ENCODE measurements at regions not wholly inside any gene's neighbourhood (a gene's known extent, or its start where the extent isn't known, plus 50 kb on each side); places are given as distances from the start of the nearest gene placed in this dataset.

- Histone ChIP-seq H2AFZ (ENCODE audit: low read length) (peak overlapping the region; percentile 10; the same call in 1 of the 2 replicates), H3K23me2 (ENCODE audit: low read depth, low read length) (peaks cover 2% of the 10 kb centered on the region; the same call in 1 of the 2 replicates), H2BK12ac (ENCODE audit: low read depth, low read length) (no peak overlapping the region), H3K36me3 (ENCODE audit: control insufficient read depth in 2 of 4, insufficient read depth in 4 of 4, low read length in 3 of 4) (no peaks in the 10 kb centered on the region), H3K4me2 (ENCODE audit: insufficient read depth in 1 of 2, low read depth in 2 of 2, low read length in 2 of 2) (no peak overlapping the region), H4K8ac (ENCODE audit: extremely low read depth, insufficient read depth, low read length) (no peak overlapping the region), H4K20me1 (replicated peaks in 1 of 2; ENCODE audit: control insufficient read depth in 1 of 2, insufficient read depth in 2 of 2, low read length in 2 of 2) (no peaks in the 10 kb centered on the region), H3K27me3 (replicated peaks in 1 of 4; ENCODE audit: control insufficient read depth in 3 of 4, extremely low read depth in 1 of 4, insufficient read depth in 3 of 4, low read length in 3 of 4) (no peaks in the 10 kb centered on the region), H3K4me1 (replicated peaks in 1 of 4; ENCODE audit: control insufficient read depth in 3 of 4, insufficient read depth in 4 of 4, low read length in 3 of 4) (no peaks in the 10 kb centered on the region), H3K23ac (ENCODE audit: insufficient read length) (no peak overlapping the region), H3K79me2 (ENCODE audit: control insufficient read depth in 1 of 2, insufficient read depth in 2 of 2, low read length in 2 of 2) (no peaks in the 10 kb centered on the region), H2BK5ac (ENCODE audit: low read depth, low read length) (no peak overlapping the region), H3K18ac (ENCODE audit: extremely low read depth, low read length) (no peak overlapping the region), H2BK15ac (ENCODE audit: low read length) (no peak overlapping the region), H2BK20ac (ENCODE audit: low read length) (no peak overlapping the region), H3K9me3 (ENCODE audit: insufficient read depth in 2 of 2, low read depth in 1 of 2, low read length in 1 of 2) (no peaks in the 10 kb centered on the region), H2AK5ac (ENCODE audit: low read depth, low read length) (no peak overlapping the region), H3K4me3 (ENCODE audit: extremely low read depth in 1 of 4, insufficient read depth in 2 of 4, low read depth in 3 of 4, low read length in 4 of 4) (no peak overlapping the region), H3K79me1 (ENCODE audit: low read depth, low read length) (no peaks in the 10 kb centered on the region), H3K4ac (replicated peaks; ENCODE audit: insufficient read length, low read depth, low read length) (no peak overlapping the region), H3K56ac (replicated peaks; ENCODE audit: insufficient read length, low read depth, low read length) (no peak overlapping the region), H4K5ac (ENCODE audit: insufficient read length, low read depth, low read length) (no peak overlapping the region), H3K9ac (replicated peaks in 1 of 4; ENCODE audit: extremely low read depth in 1 of 4, low read depth in 3 of 4, low read length in 3 of 4) (no peak overlapping the region), H4K91ac (replicated peaks; ENCODE audit: insufficient read length, low read length) (no peak overlapping the region), H3K14ac (ENCODE audit: insufficient read length) (no peak overlapping the region), H3K27ac (ENCODE audit: low read depth, low read length) (no peak overlapping the region), H2BK120ac (replicated peaks; ENCODE audit: low read depth, low read length) (no peak overlapping the region)
- POLR2A ChIA-PET (ENCODE audit: partially characterized antibody) = no interaction called here
- DNase-seq (ENCODE audit: low read depth in 1 of 2, low spot score in 2 of 2) = no peak
- CTCF ChIA-PET (ENCODE audit: partially characterized antibody) = interaction anchor here (0.7 kb wide), 1 partner anchor 239 kb away, joined by 3 read pairs; no protein-coding TSS in a partner anchor
- TF ChIP-seq RAD21 (IDR thresholded peaks at IDR 0.05 in 1 of 2, conservative IDR thresholded peaks at IDR 0.05 in 1 of 2; ENCODE audit: low read depth in 2 of 2, low read length in 2 of 2) = no peak
- FAIRE-seq = no peak
These were observed 524.3 kb downstream of the KCTD12 start for GRCh38 chr13:76361868-76362267.

Measured in H1 (cell line).